ENCODE measurements at regions not wholly inside any gene's neighbourhood (a gene's known extent, or its start where the extent isn't known, plus 50 kb on each side); places are given as distances from the start of the nearest gene placed in this dataset.

- Histone ChIP-seq H3K27me3 (ENCODE audit: control insufficient read depth in 1 of 2, insufficient read depth in 2 of 2, low read length in 2 of 2) (no peaks in the 10 kb centered on the region), H3K36me3 (ENCODE audit: control insufficient read depth in 1 of 2, insufficient read depth in 2 of 2, low read length in 2 of 2) (no peaks in the 10 kb centered on the region), H3K4me1 (ENCODE audit: control insufficient read depth in 1 of 2, insufficient read depth in 2 of 2, low read length in 2 of 2) (no peaks in the 10 kb centered on the region), H3K27ac (ENCODE audit: low read depth, low read length) (no peak overlapping the region), H3K4me3 (ENCODE audit: low read depth in 1 of 2, low read length in 2 of 2) (no peak overlapping the region), H3K9me3 (ENCODE audit: control insufficient read depth in 1 of 2, low read length in 2 of 2) (no peaks in the 10 kb centered on the region), H3K9ac (ENCODE audit: low read depth in 1 of 2, low read length in 2 of 2) (no peak overlapping the region)
Observed at GRCh38 chr1:79287982-79288381, 281.5 kb upstream of the ADGRL4 start.

GRCh38 chr1:79285667-79286066 is 279.1 kb upstream of the ADGRL4 start:
- H3K9ac ChIP-seq (ENCODE audit: low read depth in 1 of 2, low read length in 2 of 2) = no peak overlapping the region
- H3K9me3 ChIP-seq (ENCODE audit: control insufficient read depth in 1 of 2, low read length in 2 of 2) = no peaks in the 10 kb centered on the region
- H3K4me3 ChIP-seq (ENCODE audit: low read depth in 1 of 2, low read length in 2 of 2) = no peak overlapping the region
- no peaks in the 10 kb centered on the region for H3K27me3 ChIP-seq (ENCODE audit: control insufficient read depth in 1 of 2, insufficient read depth in 2 of 2, low read length in 2 of 2)
- no peak overlapping the region for H3K27ac ChIP-seq (ENCODE audit: low read depth, low read length)
- no peaks in the 10 kb centered on the region for H3K4me1 ChIP-seq (ENCODE audit: control insufficient read depth in 1 of 2, insufficient read depth in 2 of 2, low read length in 2 of 2)
- no peaks in the 10 kb centered on the region for H3K36me3 ChIP-seq (ENCODE audit: control insufficient read depth in 1 of 2, insufficient read depth in 2 of 2, low read length in 2 of 2)

- Histone ChIP-seq H3K4me1 (ENCODE audit: control insufficient read depth in 1 of 2, insufficient read depth in 2 of 2, low read length in 2 of 2) (no peaks in the 10 kb centered on the region), H3K4me3 (ENCODE audit: low read depth in 1 of 2, low read length in 2 of 2) (no peak overlapping the region), H3K9ac (ENCODE audit: low read depth in 1 of 2, low read length in 2 of 2) (no peak overlapping the region), H3K27me3 (ENCODE audit: control insufficient read depth in 1 of 2, insufficient read depth in 2 of 2, low read length in 2 of 2) (no peaks in the 10 kb centered on the region), H3K36me3 (ENCODE audit: control insufficient read depth in 1 of 2, insufficient read depth in 2 of 2, low read length in 2 of 2) (no peaks in the 10 kb centered on the region), H3K27ac (ENCODE audit: low read depth, low read length) (no peak overlapping the region), H3K9me3 (ENCODE audit: control insufficient read depth in 1 of 2, low read length in 2 of 2) (no peaks in the 10 kb centered on the region)
Observed at GRCh38 chr1:79283451-79283850, 276.9 kb upstream of the ADGRL4 start.

- no peaks in the 10 kb centered on the region for H3K27me3 ChIP-seq (ENCODE audit: control insufficient read depth in 1 of 2, insufficient read depth in 2 of 2, low read length in 2 of 2)
- H3K36me3 ChIP-seq (ENCODE audit: control insufficient read depth in 1 of 2, insufficient read depth in 2 of 2, low read length in 2 of 2) = no peaks in the 10 kb centered on the region
- no peak overlapping the region for H3K9ac ChIP-seq (ENCODE audit: low read depth in 1 of 2, low read length in 2 of 2)
- no peak overlapping the region for H3K4me3 ChIP-seq (ENCODE audit: low read depth in 1 of 2, low read length in 2 of 2)
- no peak overlapping the region for H3K27ac ChIP-seq (ENCODE audit: low read depth, low read length)
- H3K4me1 ChIP-seq (ENCODE audit: control insufficient read depth in 1 of 2, insufficient read depth in 2 of 2, low read length in 2 of 2) = no peaks in the 10 kb centered on the region
- no peaks in the 10 kb centered on the region for H3K9me3 ChIP-seq (ENCODE audit: control insufficient read depth in 1 of 2, low read length in 2 of 2)
Observed at GRCh38 chr1:79281442-79281841, 274.9 kb upstream of the ADGRL4 start.

GRCh38 chr1:79271759-79272158 is 265.2 kb upstream of the ADGRL4 start:
- H3K4me1 ChIP-seq (ENCODE audit: control insufficient read depth in 1 of 2, insufficient read depth in 2 of 2, low read length in 2 of 2) = no peaks in the 10 kb centered on the region
- H3K27me3 ChIP-seq (ENCODE audit: control insufficient read depth in 1 of 2, insufficient read depth in 2 of 2, low read length in 2 of 2) = no peaks in the 10 kb centered on the region
- H3K9me3 ChIP-seq (ENCODE audit: control insufficient read depth in 1 of 2, low read length in 2 of 2) = peaks cover 3 to 8% of the 10 kb centered on the region in 2 donors
- H3K36me3 ChIP-seq (ENCODE audit: control insufficient read depth in 1 of 2, insufficient read depth in 2 of 2, low read length in 2 of 2) = no peaks in the 10 kb centered on the region
- H3K27ac ChIP-seq (ENCODE audit: low read depth, low read length) = no peak overlapping the region
- no peak overlapping the region for H3K9ac ChIP-seq (ENCODE audit: low read depth in 1 of 2, low read length in 2 of 2)
- no peak overlapping the region for H3K4me3 ChIP-seq (ENCODE audit: low read depth in 1 of 2, low read length in 2 of 2)

GRCh38 chr1:79264975-79265818 is 258.7 kb upstream of the ADGRL4 start:
- no peak overlapping the region for H3K9ac ChIP-seq (ENCODE audit: low read depth in 1 of 2, low read length in 2 of 2)
- H3K27me3 ChIP-seq (ENCODE audit: control insufficient read depth in 1 of 2, insufficient read depth in 2 of 2, low read length in 2 of 2) = no peaks in the 10 kb centered on the region

GRCh38 chr1:79264285-79264684 is 257.8 kb upstream of the ADGRL4 start:
- Histone ChIP-seq H3K4me1 (ENCODE audit: control insufficient read depth in 1 of 2, insufficient read depth in 2 of 2, low read length in 2 of 2) (no peaks in the 10 kb centered on the region), H3K9me3 (ENCODE audit: control insufficient read depth in 1 of 2, low read length in 2 of 2) (no peaks in the 10 kb centered on the region), H3K27ac (ENCODE audit: low read depth, low read length) (no peak overlapping the region), H3K27me3 (ENCODE audit: control insufficient read depth in 1 of 2, insufficient read depth in 2 of 2, low read length in 2 of 2) (no peaks in the 10 kb centered on the region), H3K36me3 (ENCODE audit: control insufficient read depth in 1 of 2, insufficient read depth in 2 of 2, low read length in 2 of 2) (no peaks in the 10 kb centered on the region), H3K4me3 (ENCODE audit: low read depth in 1 of 2, low read length in 2 of 2) (no peak overlapping the region), H3K9ac (ENCODE audit: low read depth in 1 of 2, low read length in 2 of 2) (no peak overlapping the region)

More at GRCh38 chr1:79264975-79265818, 258.7 kb upstream of the ADGRL4 start:
- no peak overlapping the region for H3K4me3 ChIP-seq (ENCODE audit: low read depth in 1 of 2, low read length in 2 of 2)
- no peak overlapping the region for H3K27ac ChIP-seq (ENCODE audit: low read depth, low read length)
- no peaks in the 10 kb centered on the region for H3K36me3 ChIP-seq (ENCODE audit: control insufficient read depth in 1 of 2, insufficient read depth in 2 of 2, low read length in 2 of 2)
- H3K9me3 ChIP-seq (ENCODE audit: control insufficient read depth in 1 of 2, low read length in 2 of 2) = no peaks in the 10 kb centered on the region
- no peaks in the 10 kb centered on the region for H3K4me1 ChIP-seq (ENCODE audit: control insufficient read depth in 1 of 2, insufficient read depth in 2 of 2, low read length in 2 of 2)

- Histone ChIP-seq H3K27ac (ENCODE audit: low read depth, low read length) (no peak overlapping the region), H3K9ac (ENCODE audit: low read depth in 1 of 2, low read length in 2 of 2) (no peak overlapping the region), H3K4me3 (ENCODE audit: low read depth in 1 of 2, low read length in 2 of 2) (no peak overlapping the region), H3K36me3 (ENCODE audit: control insufficient read depth in 1 of 2, insufficient read depth in 2 of 2, low read length in 2 of 2) (no peaks in the 10 kb centered on the region), H3K9me3 (ENCODE audit: control insufficient read depth in 1 of 2, low read length in 2 of 2) (no peaks in the 10 kb centered on the region), H3K4me1 (ENCODE audit: control insufficient read depth in 1 of 2, insufficient read depth in 2 of 2, low read length in 2 of 2) (no peaks in the 10 kb centered on the region), H3K27me3 (ENCODE audit: control insufficient read depth in 1 of 2, insufficient read depth in 2 of 2, low read length in 2 of 2) (no peaks in the 10 kb centered on the region)
Observed at GRCh38 chr1:79262745-79263258, 256.3 kb upstream of the ADGRL4 start.

- H3K27ac ChIP-seq (ENCODE audit: low read depth, low read length) = no peak overlapping the region
- H3K4me3 ChIP-seq (ENCODE audit: low read depth in 1 of 2, low read length in 2 of 2) = no peak overlapping the region
- no peaks in the 10 kb centered on the region for H3K27me3 ChIP-seq (ENCODE audit: control insufficient read depth in 1 of 2, insufficient read depth in 2 of 2, low read length in 2 of 2)
- H3K36me3 ChIP-seq (ENCODE audit: control insufficient read depth in 1 of 2, insufficient read depth in 2 of 2, low read length in 2 of 2) = no peaks in the 10 kb centered on the region
- H3K4me1 ChIP-seq (ENCODE audit: control insufficient read depth in 1 of 2, insufficient read depth in 2 of 2, low read length in 2 of 2) = no peaks in the 10 kb centered on the region
- H3K9ac ChIP-seq (ENCODE audit: low read depth in 1 of 2, low read length in 2 of 2) = no peak overlapping the region
- no peaks in the 10 kb centered on the region for H3K9me3 ChIP-seq (ENCODE audit: control insufficient read depth in 1 of 2, low read length in 2 of 2)
Observed at GRCh38 chr1:79259390-79260336, 253.1 kb upstream of the ADGRL4 start.

- no peaks in the 10 kb centered on the region for H3K27me3 ChIP-seq (ENCODE audit: control insufficient read depth in 1 of 2, insufficient read depth in 2 of 2, low read length in 2 of 2)
- no peak overlapping the region for H3K9ac ChIP-seq (ENCODE audit: low read depth in 1 of 2, low read length in 2 of 2)
- no peaks in the 10 kb centered on the region for H3K9me3 ChIP-seq (ENCODE audit: control insufficient read depth in 1 of 2, low read length in 2 of 2)
- H3K36me3 ChIP-seq (ENCODE audit: control insufficient read depth in 1 of 2, insufficient read depth in 2 of 2, low read length in 2 of 2) = no peaks in the 10 kb centered on the region
- H3K27ac ChIP-seq (ENCODE audit: low read depth, low read length) = no peak overlapping the region
- H3K4me1 ChIP-seq (ENCODE audit: control insufficient read depth in 1 of 2, insufficient read depth in 2 of 2, low read length in 2 of 2) = no peaks in the 10 kb centered on the region
- H3K4me3 ChIP-seq (ENCODE audit: low read depth in 1 of 2, low read length in 2 of 2) = no peak overlapping the region
Observed at GRCh38 chr1:79255421-79255820, 248.9 kb upstream of the ADGRL4 start.
